ENCODE measurements at regions not wholly inside any gene's neighbourhood (a gene's known extent, or its start where the extent isn't known, plus 50 kb on each side); places are given as distances from the start of the nearest gene placed in this dataset.

DNA sequence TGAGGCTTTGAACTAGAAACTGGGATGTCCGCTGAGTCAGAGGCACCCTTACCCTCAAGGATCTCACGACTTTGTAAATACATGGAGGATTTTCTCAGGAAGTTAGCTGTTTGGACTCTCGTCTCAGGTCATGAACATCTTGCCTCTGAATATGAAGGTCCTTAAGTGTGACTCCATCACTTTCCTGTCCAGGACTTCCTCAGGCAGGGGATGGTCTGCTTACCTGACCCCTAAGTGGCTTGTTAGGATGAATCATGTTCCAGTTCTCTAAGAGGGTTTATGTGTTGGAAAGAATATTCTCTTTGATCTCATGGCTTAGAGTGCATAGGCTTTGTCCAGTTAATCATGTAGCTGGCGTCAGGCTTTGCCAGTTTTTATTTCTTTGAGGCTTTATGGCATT lies 511.7 kb upstream of the KLF4 start:
- DNase-seq (no peak), ATAC-seq (ENCODE audit: low read depth) (no peak)
- Mint-ChIP-seq H3K27me3 (peaks cover 31% of the 10 kb centered on the region), H3K4me1 (no peaks in the 10 kb centered on the region), H3K4me3 (no peak overlapping the region), H3K9me3 (ENCODE audit: insufficient read depth) (no peaks in the 10 kb centered on the region), H3K27ac (no peak overlapping the region)
- H3K9ac ChIP-seq (ENCODE audit: low read length) = no peak overlapping the region
- ChIA-PET CTCF (no interaction called here), POLR2A (no interaction called here)
- H3K36me3 ChIP-seq (replicated peaks in 1 of 2; ENCODE audit: control extremely low read depth in 1 of 2, control insufficient read depth in 1 of 2, extremely low read depth in 1 of 2, insufficient read depth in 2 of 2, low read length in 1 of 2) = no peaks in the 10 kb centered on the region
- H3K27me3 ChIP-seq (replicated peaks in 1 of 4; ENCODE audit: control extremely low read depth in 1 of 4, control insufficient read depth in 3 of 4, insufficient read depth in 4 of 4, low read length in 3 of 4) = no peaks in the 10 kb centered on the region
- WGBS (ENCODE audit: insufficient coverage) = 100% methylated on average over 3 of the region's 4 CpGs
- no peaks in the 10 kb centered on the region for H3K79me2 ChIP-seq (ENCODE audit: control insufficient read depth, insufficient read depth, low read length)
- H3K27ac ChIP-seq (ENCODE audit: low read length in 2 of 2) = no peak overlapping the region
- TF ChIP-seq EZH2 (IDR thresholded peaks at IDR 0.05; ENCODE audit: borderline replicate concordance, insufficient read depth, low read depth, low read length, poor library complexity, severe bottlenecking) = no peak
- TF ChIP-seq, protein P1, sequence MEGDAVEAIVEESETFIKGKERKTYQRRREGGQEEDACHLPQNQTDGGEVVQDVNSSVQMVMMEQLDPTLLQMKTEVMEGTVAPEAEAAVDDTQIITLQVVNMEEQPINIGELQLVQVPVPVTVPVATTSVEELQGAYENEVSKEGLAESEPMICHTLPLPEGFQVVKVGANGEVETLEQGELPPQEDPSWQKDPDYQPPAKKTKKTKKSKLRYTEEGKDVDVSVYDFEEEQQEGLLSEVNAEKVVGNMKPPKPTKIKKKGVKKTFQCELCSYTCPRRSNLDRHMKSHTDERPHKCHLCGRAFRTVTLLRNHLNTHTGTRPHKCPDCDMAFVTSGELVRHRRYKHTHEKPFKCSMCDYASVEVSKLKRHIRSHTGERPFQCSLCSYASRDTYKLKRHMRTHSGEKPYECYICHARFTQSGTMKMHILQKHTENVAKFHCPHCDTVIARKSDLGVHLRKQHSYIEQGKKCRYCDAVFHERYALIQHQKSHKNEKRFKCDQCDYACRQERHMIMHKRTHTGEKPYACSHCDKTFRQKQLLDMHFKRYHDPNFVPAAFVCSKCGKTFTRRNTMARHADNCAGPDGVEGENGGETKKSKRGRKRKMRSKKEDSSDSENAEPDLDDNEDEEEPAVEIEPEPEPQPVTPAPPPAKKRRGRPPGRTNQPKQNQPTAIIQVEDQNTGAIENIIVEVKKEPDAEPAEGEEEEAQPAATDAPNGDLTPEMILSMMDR (IDR thresholded peaks at IDR 0.05) = no peak
- H3K9me3 ChIP-seq (ENCODE audit: control extremely low read depth in 1 of 3, control insufficient read depth in 2 of 3, insufficient read depth in 1 of 3, low read length in 2 of 3) = no peaks in the 10 kb centered on the region
- H2AFZ ChIP-seq (ENCODE audit: insufficient read depth, low read depth, low read length, poor library complexity, severe bottlenecking) = no peak overlapping the region
- H3K4me2 ChIP-seq (replicated peaks; ENCODE audit: low read depth, low read length, poor library complexity, severe bottlenecking) = no peak overlapping the region
- no peaks in the 10 kb centered on the region for H4K20me1 ChIP-seq (ENCODE audit: control insufficient read depth, insufficient read depth, low read length, poor library complexity, severe bottlenecking)
- no peaks in the 10 kb centered on the region for H3K4me1 ChIP-seq (ENCODE audit: control insufficient read depth in 2 of 2, insufficient read depth in 2 of 2, low read length in 2 of 2)
- H3K4me3 ChIP-seq (ENCODE audit: control extremely low read depth in 1 of 5, extremely low read depth in 1 of 5, insufficient read depth in 1 of 5, low read depth in 2 of 5, low read length in 4 of 5) = no peak overlapping the region
- intact Hi-C loops (cut with micrococcal nuclease) = no loop called here

DNA sequence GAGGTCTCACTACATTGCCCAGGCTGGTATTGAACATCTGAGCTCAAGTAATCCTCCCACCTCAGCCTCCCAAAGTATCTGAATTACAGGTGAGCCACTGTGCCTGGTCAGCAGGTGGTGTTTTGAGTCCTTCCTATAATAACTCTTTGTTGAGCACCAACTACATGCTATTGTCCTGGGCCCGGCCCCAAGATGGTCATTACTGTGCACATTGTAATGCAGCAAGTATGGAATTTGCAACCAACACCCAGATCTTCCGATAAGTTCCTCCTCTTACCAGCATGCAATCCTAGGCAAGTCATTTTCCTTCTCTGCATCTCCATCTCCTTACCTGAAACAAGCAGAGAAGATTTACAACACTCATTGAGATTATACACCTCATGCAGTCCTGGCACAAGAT lies 510.3 kb upstream of the KLF4 start:
- ChIA-PET POLR2A (no interaction called here), CTCF (no interaction called here)
- Histone ChIP-seq H3K4me2 (replicated peaks; ENCODE audit: low read depth, low read length, poor library complexity, severe bottlenecking) (no peak overlapping the region), H3K4me1 (ENCODE audit: control insufficient read depth in 2 of 2, insufficient read depth in 2 of 2, low read length in 2 of 2) (no peaks in the 10 kb centered on the region), H3K36me3 (replicated peaks in 1 of 2; ENCODE audit: control extremely low read depth in 1 of 2, control insufficient read depth in 1 of 2, extremely low read depth in 1 of 2, insufficient read depth in 2 of 2, low read length in 1 of 2) (no peaks in the 10 kb centered on the region), H3K9me3 (ENCODE audit: control extremely low read depth in 1 of 3, control insufficient read depth in 2 of 3, insufficient read depth in 1 of 3, low read length in 2 of 3) (no peaks in the 10 kb centered on the region), H3K27ac (ENCODE audit: low read length in 2 of 2) (no peak overlapping the region), H3K9ac (ENCODE audit: low read length) (no peak overlapping the region), H3K27me3 (replicated peaks in 1 of 4; ENCODE audit: control extremely low read depth in 1 of 4, control insufficient read depth in 3 of 4, insufficient read depth in 4 of 4, low read length in 3 of 4) (no peaks in the 10 kb centered on the region), H2AFZ (ENCODE audit: insufficient read depth, low read depth, low read length, poor library complexity, severe bottlenecking) (no peak overlapping the region), H3K79me2 (ENCODE audit: control insufficient read depth, insufficient read depth, low read length) (no peaks in the 10 kb centered on the region), H4K20me1 (ENCODE audit: control insufficient read depth, insufficient read depth, low read length, poor library complexity, severe bottlenecking) (no peaks in the 10 kb centered on the region), H3K4me3 (ENCODE audit: control extremely low read depth in 1 of 5, extremely low read depth in 1 of 5, insufficient read depth in 1 of 5, low read depth in 2 of 5, low read length in 4 of 5) (no peak overlapping the region)
- H3K9me3 Mint-ChIP-seq (ENCODE audit: insufficient read depth) = no peaks in the 10 kb centered on the region
- H3K4me1 Mint-ChIP-seq = no peaks in the 10 kb centered on the region
- intact Hi-C loops (cut with micrococcal nuclease) = no loop called here
- no peak for TF ChIP-seq EZH2 (IDR thresholded peaks at IDR 0.05; ENCODE audit: borderline replicate concordance, insufficient read depth, low read depth, low read length, poor library complexity, severe bottlenecking)
- TF ChIP-seq, protein P1 (IDR thresholded peaks at IDR 0.05) = no peak
- ATAC-seq (ENCODE audit: low read depth) (no peak), DNase-seq (no peak)
- H3K27ac Mint-ChIP-seq = no peak overlapping the region
- H3K4me3 Mint-ChIP-seq = no peak overlapping the region
- WGBS (ENCODE audit: insufficient coverage) = 88% methylated on average over 2 of the region's 2 CpGs
- peaks cover 31% of the 10 kb centered on the region for H3K27me3 Mint-ChIP-seq

Measured in B cell (primary cell).